HEK293 (cell line): ENCODE measurements at regions not wholly inside any gene's neighbourhood (a gene's known extent, or its start where the extent isn't known, plus 50 kb on each side); places are given as distances from the start of the nearest gene placed in this dataset.

Source experiments
- CTCF ChIA-PET: fragments of 350-600 bp; formaldehyde crosslinking; extraction: SDS; loops from one replicate; lab custom pipeline; 2021; ENCODE audit warnings: antibody characterized with exemption; lab: Yijun Ruan, JAX
- POLR2A ChIA-PET: fragments of 300-600 bp; formaldehyde crosslinking; extraction: SDS; loops from one replicate; lab custom pipeline; 2020; ENCODE audit warnings: antibody characterized with exemption, inconsistent platforms; lab: Yijun Ruan, JAX
- H3K27ac ChIP-seq: fragments of 200-500 bp; sonication (Bioruptor generic); 2 replicates; pipeline ENCODE4 v1.5.1; 2014; ENCODE audit warnings: low read depth, low read length, control low read depth, inconsistent platforms; ENCODE audit errors: extremely low read depth
- H3K36me3 ChIP-seq, 2 experiments: fragments of 200-500 bp in 1 of 2; sonication (Bioruptor generic) in 1 of 2; 1 replicate in 1 of 2; 2 replicates in 1 of 2; pipeline ENCODE4 v1.5.1; 2014 to 2017; ENCODE audit warnings: inconsistent platforms in 2 of 2, low read length in 2 of 2; ENCODE audit not compliant: control insufficient read depth in 2 of 2, insufficient read depth in 1 of 2
- H3K4me1 ChIP-seq: fragments of 200-500 bp; sonication (Bioruptor generic); 2 replicates; pipeline ENCODE4 v1.5.1; 2014; ENCODE audit warnings: mild to moderate bottlenecking, low read length, inconsistent platforms; ENCODE audit not compliant: control insufficient read depth, insufficient read depth
- H3K4me3 ChIP-seq: 2 replicates; pipeline ENCODE4 v1.5.1; 2011; ENCODE audit warnings: low read depth, mild to moderate bottlenecking, control low read depth, low read length, moderate library complexity
- H3K9me3 ChIP-seq: fragments of 200-500 bp; sonication (Bioruptor generic); 2 replicates; pipeline ENCODE4 v1.5.1; 2014; ENCODE audit warnings: low read depth, low read length, inconsistent platforms; ENCODE audit not compliant: control insufficient read depth, insufficient read depth
- GFI1B ChIP-seq: fragments of 450-650 bp; formaldehyde crosslinking; IDR thresholded peaks from 2 replicates; pipeline ENCODE4 v1.5.1; 2016; ENCODE audit warnings: missing biosample characterization, missing genetic modification characterization
- GLIS1 ChIP-seq: fragments of 450-650 bp; formaldehyde crosslinking; IDR thresholded peaks from 2 replicates; pipeline ENCODE4 v1.5.1; 2016; ENCODE audit warnings: missing biosample characterization, missing genetic modification characterization
- SCRT2 ChIP-seq: fragments of 450-650 bp; formaldehyde crosslinking; IDR thresholded peaks from 2 replicates; pipeline ENCODE4 v1.5.1; 2016; ENCODE audit warnings: missing biosample characterization, missing genetic modification characterization
- TCF7L2 ChIP-seq: IDR thresholded peaks from 2 replicates; pipeline ENCODE4 v1.6.1; 2011; ENCODE audit warnings: low read depth, mild to moderate bottlenecking, inconsistent platforms, low read length, moderate library complexity, borderline replicate concordance
- ZBTB6 ChIP-seq: fragments of 450-650 bp; formaldehyde crosslinking; IDR thresholded peaks from 2 replicates; pipeline ENCODE4 v1.5.1; 2017; ENCODE audit warnings: missing biosample characterization, missing genetic modification characterization
- ZFHX2 ChIP-seq: fragments of 450-650 bp; formaldehyde crosslinking; conservative IDR thresholded peaks from 2 replicates; pipeline ENCODE4 v1.5.1; 2016; ENCODE audit warnings: missing biosample characterization, missing genetic modification characterization
- ZNF146 ChIP-seq: fragments of 450-650 bp; formaldehyde crosslinking; IDR thresholded peaks from 2 replicates; pipeline ENCODE4 v1.5.1; 2016; ENCODE audit warnings: missing biosample characterization, missing genetic modification characterization
- ZNF19 ChIP-seq: fragments of 450-650 bp; formaldehyde crosslinking; IDR thresholded peaks from 2 replicates; pipeline ENCODE4; 2016; ENCODE audit warnings: missing biosample characterization, missing genetic modification characterization, low read depth
- ZNF2 ChIP-seq: fragments of 450-650 bp; formaldehyde crosslinking; IDR thresholded peaks from 2 replicates; pipeline ENCODE4 v1.5.1; 2016; ENCODE audit warnings: missing biosample characterization, missing genetic modification characterization
- ZNF221 ChIP-seq: fragments of 450-650 bp; formaldehyde crosslinking; IDR thresholded peaks from 2 replicates; pipeline ENCODE4 v1.5.1; 2017; ENCODE audit warnings: missing biosample characterization, missing genetic modification characterization, borderline replicate concordance
- ZNF513 ChIP-seq: fragments of 450-650 bp; IDR thresholded peaks from 2 replicates; pipeline ENCODE4 v1.5.1; 2018; ENCODE audit warnings: missing biosample characterization, missing genetic modification characterization
- ZNF555 ChIP-seq: fragments of 450-650 bp; formaldehyde crosslinking; conservative IDR thresholded peaks from 2 replicates; pipeline ENCODE4 v1.5.1; 2017; ENCODE audit warnings: missing biosample characterization, mild to moderate bottlenecking, missing genetic modification characterization, inconsistent platforms
- ZNF558 ChIP-seq: fragments of 450-650 bp; formaldehyde crosslinking; IDR thresholded peaks from 2 replicates; pipeline ENCODE4 v1.5.1; 2016; ENCODE audit warnings: missing biosample characterization, missing genetic modification characterization
- ZNF560 ChIP-seq: fragments of 450-650 bp; formaldehyde crosslinking; IDR thresholded peaks from 2 replicates; pipeline ENCODE4 v1.5.1; 2017; ENCODE audit warnings: missing biosample characterization, missing genetic modification characterization, borderline replicate concordance
- ZNF76 ChIP-seq: fragments of 450-650 bp; formaldehyde crosslinking; IDR thresholded peaks from 2 replicates; pipeline ENCODE4; 2016; ENCODE audit warnings: low read depth, missing biosample characterization, missing genetic modification characterization, borderline replicate concordance
- ZNF792 ChIP-seq: fragments of 450-650 bp; formaldehyde crosslinking; IDR thresholded peaks from 2 replicates; pipeline ENCODE4 v1.5.1; 2016; ENCODE audit warnings: missing biosample characterization, missing genetic modification characterization
- ZSCAN30 ChIP-seq: fragments of 450-650 bp; IDR thresholded peaks from 2 replicates; pipeline ENCODE4 v1.5.1; 2018; ENCODE audit warnings: missing biosample characterization, mild to moderate bottlenecking, missing genetic modification characterization, moderate library complexity
- ZSCAN5A ChIP-seq: fragments of 450-650 bp; formaldehyde crosslinking; IDR thresholded peaks from 2 replicates; pipeline ENCODE4 v1.5.1; 2016; ENCODE audit warnings: missing biosample characterization, missing genetic modification characterization
- TF ChIP-seq, protein P1 (sequence below): IDR thresholded peaks from 2 replicates; pipeline ENCODE4 v1.6.1; 2011; ENCODE audit warnings: mild to moderate bottlenecking, low read depth, low read length, borderline replicate concordance
- TF ChIP-seq, protein P2 (sequence below): fragments of 450-650 bp; formaldehyde crosslinking; IDR thresholded peaks from 2 replicates; pipeline ENCODE4 v1.5.1; 2016; ENCODE audit warnings: missing biosample characterization, missing genetic modification characterization

DNA sequence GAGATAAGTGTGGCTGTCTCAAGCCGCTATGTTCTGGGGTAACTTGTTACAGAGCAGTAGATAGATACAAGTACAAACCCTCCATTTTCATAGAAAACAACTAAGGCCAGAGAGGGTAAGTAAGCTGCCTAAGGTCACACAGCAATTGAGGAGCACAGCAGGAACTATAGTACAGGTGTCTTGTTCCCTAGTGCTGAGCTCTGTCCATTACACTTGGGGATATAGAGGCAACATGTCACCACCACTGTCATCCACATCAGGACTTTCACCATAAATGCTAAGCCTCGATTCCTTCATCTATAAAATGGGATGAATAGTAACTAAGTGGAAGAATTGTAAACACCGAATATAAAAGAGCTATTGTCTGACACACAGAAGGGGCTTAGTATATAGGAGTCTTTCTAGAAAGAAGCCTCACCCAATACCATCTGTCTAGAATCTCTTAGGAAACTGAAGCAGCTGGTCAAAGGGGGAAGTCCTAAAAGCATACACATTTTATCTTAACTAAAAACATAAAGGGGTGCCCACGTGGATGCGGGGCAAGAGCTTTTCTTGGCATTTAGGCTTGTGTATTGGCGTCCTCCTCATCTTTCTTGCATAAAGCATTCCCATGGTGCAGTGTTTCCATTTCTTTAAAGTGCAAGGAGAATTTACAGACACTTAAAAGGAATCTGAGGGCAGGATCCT, 93.8 kb upstream of the ALX4 start:
- POLR2A ChIA-PET: no interaction called here
- Histone ChIP-seq H3K4me3 (no peak overlapping the region), H3K4me1 (no peaks in the 10 kb centered on the region), H3K27ac (no peak overlapping the region), H3K36me3 (no peaks in the 10 kb centered on the region), H3K9me3 (no peaks in the 10 kb centered on the region)
- TF ChIP-seq ZBTB6 (tag by site-specific recombination): no peak
- TF ChIP-seq ZNF560 (tag by site-specific recombination): no peak
- TF ChIP-seq TCF7L2: no peak
- TF ChIP-seq, protein P1, sequence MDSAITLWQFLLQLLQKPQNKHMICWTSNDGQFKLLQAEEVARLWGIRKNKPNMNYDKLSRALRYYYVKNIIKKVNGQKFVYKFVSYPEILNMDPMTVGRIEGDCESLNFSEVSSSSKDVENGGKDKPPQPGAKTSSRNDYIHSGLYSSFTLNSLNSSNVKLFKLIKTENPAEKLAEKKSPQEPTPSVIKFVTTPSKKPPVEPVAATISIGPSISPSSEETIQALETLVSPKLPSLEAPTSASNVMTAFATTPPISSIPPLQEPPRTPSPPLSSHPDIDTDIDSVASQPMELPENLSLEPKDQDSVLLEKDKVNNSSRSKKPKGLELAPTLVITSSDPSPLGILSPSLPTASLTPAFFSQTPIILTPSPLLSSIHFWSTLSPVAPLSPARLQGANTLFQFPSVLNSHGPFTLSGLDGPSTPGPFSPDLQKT: no peak
- TF ChIP-seq ZNF558 (tag by site-specific recombination): no peak
- TF ChIP-seq, protein P2, sequence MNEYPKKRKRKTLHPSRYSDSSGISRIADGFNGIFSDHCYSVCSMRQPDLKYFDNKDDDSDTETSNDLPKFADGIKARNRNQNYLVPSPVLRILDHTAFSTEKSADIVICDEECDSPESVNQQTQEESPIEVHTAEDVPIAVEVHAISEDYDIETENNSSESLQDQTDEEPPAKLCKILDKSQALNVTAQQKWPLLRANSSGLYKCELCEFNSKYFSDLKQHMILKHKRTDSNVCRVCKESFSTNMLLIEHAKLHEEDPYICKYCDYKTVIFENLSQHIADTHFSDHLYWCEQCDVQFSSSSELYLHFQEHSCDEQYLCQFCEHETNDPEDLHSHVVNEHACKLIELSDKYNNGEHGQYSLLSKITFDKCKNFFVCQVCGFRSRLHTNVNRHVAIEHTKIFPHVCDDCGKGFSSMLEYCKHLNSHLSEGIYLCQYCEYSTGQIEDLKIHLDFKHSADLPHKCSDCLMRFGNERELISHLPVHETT (tag by site-specific recombination): no peak
- no peak for TF ChIP-seq ZFHX2 (tag by site-specific recombination)
- TF ChIP-seq ZNF513 (tag by site-specific recombination): no peak
- no peak for TF ChIP-seq ZNF555 (tag by site-specific recombination)
- TF ChIP-seq ZNF792 (tag by site-specific recombination): no peak
- TF ChIP-seq ZNF146 (tag by site-specific recombination): no peak
- TF ChIP-seq ZNF2 (tag by site-specific recombination): no peak
- no peak for TF ChIP-seq GLIS1 (tag by site-specific recombination)
- TF ChIP-seq ZNF19 (tag by site-specific recombination): no peak
- no peak for TF ChIP-seq SCRT2 (tag by site-specific recombination)
- TF ChIP-seq ZSCAN30 (tag by site-specific recombination): no peak
- TF ChIP-seq ZSCAN5A (tag by site-specific recombination): no peak
- no peak for TF ChIP-seq GFI1B (tag by site-specific recombination)
- TF ChIP-seq ZNF76 (tag by site-specific recombination): no peak
- TF ChIP-seq ZNF221: no peak
- CTCF ChIA-PET: interaction anchor here (0.5 to 1.5 kb wide), 3 partner anchors 136 to 332 kb away, joined by 3 to 4 read pairs (median 3); no protein-coding TSS in a partner anchor
